PC-9 (cell line): ENCODE measurements at regions not wholly inside any gene's neighbourhood (a gene's known extent, or its start where the extent isn't known, plus 50 kb on each side); places are given as distances from the start of the nearest gene placed in this dataset.

Experiments
- BruUV-seq: library from RNA; stranded (reverse); fragments of 400-500 nt; replicated peaks from 2 replicates; lab custom pipeline; 2021; lab: Mats Ljungman, UMichigan
- CTCF ChIA-PET: fragments of 300-600 bp; sonication (Branson Sonifier 250); formaldehyde crosslinking; loops from one replicate; lab custom pipeline; 2022; ENCODE audit warnings: antibody characterized with exemption; lab: Charles Lee
- POLR2A ChIA-PET: fragments of 300-600 bp; sonication (Branson Sonifier 250); formaldehyde crosslinking; loops from one replicate; lab custom pipeline; 2022; ENCODE audit warnings: antibody characterized with exemption; ENCODE audit not compliant: unreplicated experiment; lab: Charles Lee
- DNase-seq, 2 experiments: peaks; one replicate each; pipeline versions ENCODE4 v3.0.0 to v3.0.0-alpha.2; 2015 to 2022; ENCODE audit warnings: mixed read lengths in 1 of 2
- H2AFZ ChIP-seq: fragments of 200-600 bp; sonication (generic); 2 replicates; pipeline ENCODE4 v1.8.1; 2017; ENCODE audit warnings: antibody characterized with exemption
- H3F3A ChIP-seq: fragments of 200-600 bp; sonication (generic); 2 replicates; pipeline ENCODE4 v1.8.1; 2017; ENCODE audit warnings: antibody characterized with exemption, mild to moderate bottlenecking, low read depth; ENCODE audit not compliant: insufficient read depth
- H3K27ac ChIP-seq: fragments of 200-600 bp; sonication (generic); 2 replicates; pipeline ENCODE4 v1.6.1; 2016; ENCODE audit warnings: mixed run types
- H3K27me3 ChIP-seq: fragments of 200-600 bp; sonication (generic); 2 replicates; pipeline ENCODE4 v1.6.1; 2016; ENCODE audit warnings: low read depth, mixed run types; ENCODE audit not compliant: insufficient read depth
- H3K36me3 ChIP-seq: fragments of 200-600 bp; sonication (generic); 2 replicates; pipeline ENCODE4 v1.6.1; 2016; ENCODE audit warnings: low read depth, mixed run types
- H3K4me1 ChIP-seq: fragments of 200-600 bp; sonication (generic); replicated peaks from 2 replicates; pipeline ENCODE4 v1.6.1; 2016; ENCODE audit warnings: mixed run types; ENCODE audit not compliant: insufficient read depth
- H3K4me2 ChIP-seq: fragments of 200-600 bp; sonication (generic); 2 replicates; pipeline ENCODE4 v1.6.1; 2017; ENCODE audit warnings: mixed run types
- H3K4me3 ChIP-seq: fragments of 200-600 bp; sonication (generic); 2 replicates; pipeline ENCODE4 v1.6.1; 2016; ENCODE audit warnings: mixed run types
- H3K79me2 ChIP-seq: fragments of 200-600 bp; sonication (generic); 2 replicates; pipeline ENCODE4 v1.6.1; 2017; ENCODE audit warnings: low read depth, mixed run types
- H3K9me2 ChIP-seq: fragments of 200-600 bp; sonication (generic); 2 replicates; pipeline ENCODE4 v1.8.1; 2017; ENCODE audit warnings: mild to moderate bottlenecking; ENCODE audit not compliant: insufficient read depth
- H3K9me3 ChIP-seq: fragments of 200-600 bp; sonication (generic); 2 replicates; pipeline ENCODE4 v1.8.1; 2016; ENCODE audit warnings: low read depth; ENCODE audit not compliant: insufficient read depth
- H4K20me1 ChIP-seq: fragments of 200-600 bp; sonication (generic); 2 replicates; pipeline ENCODE4 v1.8.1; 2017; ENCODE audit not compliant: insufficient read depth
- EZH2 ChIP-seq: fragments of 200-600 bp; sonication (generic); IDR thresholded peaks from 2 replicates; pipeline ENCODE4 v1.8.0; 2017; ENCODE audit warnings: antibody characterized with exemption, low read depth
- intact Hi-C: fragments of 100-400 bp; cut with micrococcal nuclease; formaldehyde crosslinking; loops from one replicate; pipeline ENCODE4 v1.10.0; 2022; ENCODE audit not compliant: unreplicated experiment
- TF ChIP-seq, protein P1 (sequence below): fragments of 200-600 bp; sonication (generic); conservative IDR thresholded peaks from 2 replicates; pipeline ENCODE4 v1.6.1; 2017; ENCODE audit warnings: mixed run types, antibody characterized with exemption, mild to moderate bottlenecking, moderate library complexity

DNA sequence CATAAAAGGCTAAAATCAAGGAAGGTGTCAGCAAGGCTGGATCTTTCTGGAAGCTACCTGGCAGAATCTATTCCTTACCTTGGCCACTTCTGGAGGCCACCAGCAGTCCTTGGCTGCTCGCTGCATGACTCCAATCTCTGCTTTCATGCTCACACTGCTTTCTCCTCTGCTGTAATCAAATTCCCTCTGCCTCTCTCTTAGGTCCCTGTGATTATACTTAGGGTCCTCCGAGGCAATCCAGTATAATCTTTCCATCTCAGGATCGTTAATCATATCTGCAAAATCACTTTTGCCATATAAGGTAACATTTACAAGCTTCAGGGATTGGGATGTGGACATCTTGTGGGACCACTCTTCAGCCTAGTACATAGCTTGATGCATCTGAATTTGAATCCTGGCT, 110.7 kb upstream of the IVNS1ABP start:
- H3K4me2 ChIP-seq: no peak overlapping the region
- no peak overlapping the region for H2AFZ ChIP-seq
- no peak for DNase-seq
- H3K79me2 ChIP-seq: no peaks in the 10 kb centered on the region
- H3K9me2 ChIP-seq: no peaks in the 10 kb centered on the region
- ChIA-PET POLR2A (no interaction called here), CTCF (no interaction called here)
- no peak overlapping the region for H3K4me3 ChIP-seq
- no peaks in the 10 kb centered on the region for H3K27me3 ChIP-seq
- no peaks in the 10 kb centered on the region for H4K20me1 ChIP-seq
- H3K36me3 ChIP-seq: no peaks in the 10 kb centered on the region
- no peaks in the 10 kb centered on the region for H3F3A ChIP-seq
- no peak for TF ChIP-seq EZH2
- TF ChIP-seq, protein P1, sequence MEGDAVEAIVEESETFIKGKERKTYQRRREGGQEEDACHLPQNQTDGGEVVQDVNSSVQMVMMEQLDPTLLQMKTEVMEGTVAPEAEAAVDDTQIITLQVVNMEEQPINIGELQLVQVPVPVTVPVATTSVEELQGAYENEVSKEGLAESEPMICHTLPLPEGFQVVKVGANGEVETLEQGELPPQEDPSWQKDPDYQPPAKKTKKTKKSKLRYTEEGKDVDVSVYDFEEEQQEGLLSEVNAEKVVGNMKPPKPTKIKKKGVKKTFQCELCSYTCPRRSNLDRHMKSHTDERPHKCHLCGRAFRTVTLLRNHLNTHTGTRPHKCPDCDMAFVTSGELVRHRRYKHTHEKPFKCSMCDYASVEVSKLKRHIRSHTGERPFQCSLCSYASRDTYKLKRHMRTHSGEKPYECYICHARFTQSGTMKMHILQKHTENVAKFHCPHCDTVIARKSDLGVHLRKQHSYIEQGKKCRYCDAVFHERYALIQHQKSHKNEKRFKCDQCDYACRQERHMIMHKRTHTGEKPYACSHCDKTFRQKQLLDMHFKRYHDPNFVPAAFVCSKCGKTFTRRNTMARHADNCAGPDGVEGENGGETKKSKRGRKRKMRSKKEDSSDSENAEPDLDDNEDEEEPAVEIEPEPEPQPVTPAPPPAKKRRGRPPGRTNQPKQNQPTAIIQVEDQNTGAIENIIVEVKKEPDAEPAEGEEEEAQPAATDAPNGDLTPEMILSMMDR: no peak
- BruUV-seq: no TSS peak
- intact Hi-C loops: no loop called here
- H3K27ac ChIP-seq: no peak overlapping the region
- no peaks in the 10 kb centered on the region for H3K9me3 ChIP-seq
- H3K4me1 ChIP-seq: no peaks in the 10 kb centered on the region

DNA sequence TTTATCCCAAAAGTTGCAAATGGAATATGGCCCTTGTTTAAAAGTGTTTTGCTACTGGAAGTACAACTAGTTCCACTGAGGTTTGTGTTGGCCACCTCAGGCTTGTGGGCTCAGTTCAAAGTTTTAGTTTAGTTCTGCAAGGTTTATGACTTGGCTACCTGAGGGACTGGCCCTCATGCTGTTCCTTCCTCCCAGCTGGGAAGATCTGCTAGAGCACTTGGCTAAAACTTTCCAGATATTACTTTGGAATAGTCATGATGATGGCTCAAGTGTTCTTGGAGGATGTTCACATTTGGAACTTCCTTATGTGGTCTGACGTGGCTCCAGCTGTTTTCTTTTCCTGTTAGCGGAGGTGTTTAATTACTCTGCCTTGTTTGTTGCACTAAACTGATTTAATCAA, 110.2 kb upstream of the IVNS1ABP start:
- Histone ChIP-seq H3K4me3 (no peak overlapping the region), H3K4me2 (no peak overlapping the region), H3K36me3 (no peaks in the 10 kb centered on the region), H3K27me3 (no peaks in the 10 kb centered on the region), H3K9me3 (no peaks in the 10 kb centered on the region), H2AFZ (no peak overlapping the region), H3K4me1 (no peaks in the 10 kb centered on the region), H3K79me2 (no peaks in the 10 kb centered on the region), H4K20me1 (no peaks in the 10 kb centered on the region), H3K27ac (no peak overlapping the region), H3K9me2 (no peaks in the 10 kb centered on the region), H3F3A (no peaks in the 10 kb centered on the region)
- intact Hi-C loops: no loop called here
- ChIA-PET POLR2A (no interaction called here), CTCF (no interaction called here)
- no peak for TF ChIP-seq EZH2
- TF ChIP-seq, protein P1: no peak
- BruUV-seq: no TSS peak
- DNase-seq: no peak

DNA sequence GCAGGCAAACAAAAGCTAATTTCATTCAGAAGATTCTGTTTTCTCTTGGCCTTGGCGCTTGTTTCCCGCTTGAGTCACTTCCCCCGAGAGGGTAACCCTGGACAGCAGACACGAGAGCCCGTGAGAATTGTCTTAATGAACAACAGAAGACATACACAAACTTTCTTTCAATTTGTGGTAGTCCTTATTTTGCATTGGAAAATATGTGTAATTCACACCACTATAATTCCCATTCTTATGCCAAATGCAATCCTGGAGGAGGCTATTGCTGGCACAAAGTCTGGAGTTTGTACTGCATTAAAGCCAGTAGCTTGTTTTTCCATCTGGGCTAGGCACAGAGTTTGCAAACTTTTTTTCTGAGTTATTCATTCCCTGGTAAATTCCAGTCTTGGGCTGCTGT, 109.8 kb upstream of the IVNS1ABP start:
- Histone ChIP-seq H3F3A (no peaks in the 10 kb centered on the region), H3K79me2 (no peaks in the 10 kb centered on the region), H3K27me3 (no peaks in the 10 kb centered on the region), H3K27ac (no peak overlapping the region), H3K4me1 (no peaks in the 10 kb centered on the region), H3K4me2 (no peak overlapping the region), H3K9me2 (no peaks in the 10 kb centered on the region), H3K36me3 (no peaks in the 10 kb centered on the region), H4K20me1 (no peaks in the 10 kb centered on the region), H3K4me3 (no peak overlapping the region), H2AFZ (no peak overlapping the region), H3K9me3 (no peaks in the 10 kb centered on the region)
- ChIA-PET CTCF (no interaction called here), POLR2A (no interaction called here)
- no peak for DNase-seq
- intact Hi-C loops: no loop called here
- TF ChIP-seq, protein P1: no peak
- no peak for TF ChIP-seq EZH2
- BruUV-seq: no TSS peak
